ENCODE measurements at regions not wholly inside any gene's neighbourhood (a gene's known extent, or its start where the extent isn't known, plus 50 kb on each side); places are given as distances from the start of the nearest gene placed in this dataset.

DNA sequence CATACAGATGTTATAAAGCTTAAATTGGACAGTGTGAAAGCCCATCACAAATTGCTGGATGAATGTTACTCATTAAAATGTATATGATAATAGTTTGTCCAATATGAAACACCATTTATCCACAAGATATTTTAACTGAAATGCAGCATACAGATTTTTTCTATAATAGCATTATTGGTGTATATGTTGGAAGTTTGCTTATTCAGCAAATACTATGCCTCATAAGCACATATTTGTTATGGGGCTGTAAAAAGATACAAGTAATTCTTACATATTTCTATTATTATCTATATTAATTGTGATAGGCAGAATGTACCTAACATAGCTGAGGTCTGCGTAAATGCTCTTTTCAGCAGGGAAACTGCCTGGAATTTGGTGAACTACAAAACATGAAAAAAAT lies 790.5 kb downstream of the DIPK2A start:
- TF ChIP-seq, protein P1, sequence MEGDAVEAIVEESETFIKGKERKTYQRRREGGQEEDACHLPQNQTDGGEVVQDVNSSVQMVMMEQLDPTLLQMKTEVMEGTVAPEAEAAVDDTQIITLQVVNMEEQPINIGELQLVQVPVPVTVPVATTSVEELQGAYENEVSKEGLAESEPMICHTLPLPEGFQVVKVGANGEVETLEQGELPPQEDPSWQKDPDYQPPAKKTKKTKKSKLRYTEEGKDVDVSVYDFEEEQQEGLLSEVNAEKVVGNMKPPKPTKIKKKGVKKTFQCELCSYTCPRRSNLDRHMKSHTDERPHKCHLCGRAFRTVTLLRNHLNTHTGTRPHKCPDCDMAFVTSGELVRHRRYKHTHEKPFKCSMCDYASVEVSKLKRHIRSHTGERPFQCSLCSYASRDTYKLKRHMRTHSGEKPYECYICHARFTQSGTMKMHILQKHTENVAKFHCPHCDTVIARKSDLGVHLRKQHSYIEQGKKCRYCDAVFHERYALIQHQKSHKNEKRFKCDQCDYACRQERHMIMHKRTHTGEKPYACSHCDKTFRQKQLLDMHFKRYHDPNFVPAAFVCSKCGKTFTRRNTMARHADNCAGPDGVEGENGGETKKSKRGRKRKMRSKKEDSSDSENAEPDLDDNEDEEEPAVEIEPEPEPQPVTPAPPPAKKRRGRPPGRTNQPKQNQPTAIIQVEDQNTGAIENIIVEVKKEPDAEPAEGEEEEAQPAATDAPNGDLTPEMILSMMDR (IDR thresholded peaks at IDR 0.05), result no peak
- TF ChIP-seq POLR2AphosphoS5 (IDR thresholded peaks at IDR 0.05; ENCODE audit: insufficient read depth in 1 of 2, low read depth in 1 of 2), result no peak
